Mucosa of gallbladder (tissue), 1 donor: ENCODE measurements at regions not wholly inside any gene's neighbourhood (a gene's known extent, or its start where the extent isn't known, plus 50 kb on each side); places are given as distances from the start of the nearest gene placed in this dataset.

ENCODE experiments used
- DNase-seq: peaks from one replicate; pipeline ENCODE4 v3.0.0-alpha.2; 2020; ENCODE audit warnings: low spot score
- donor health status: DM: no; HTN: no; CAD: no.

DNA sequence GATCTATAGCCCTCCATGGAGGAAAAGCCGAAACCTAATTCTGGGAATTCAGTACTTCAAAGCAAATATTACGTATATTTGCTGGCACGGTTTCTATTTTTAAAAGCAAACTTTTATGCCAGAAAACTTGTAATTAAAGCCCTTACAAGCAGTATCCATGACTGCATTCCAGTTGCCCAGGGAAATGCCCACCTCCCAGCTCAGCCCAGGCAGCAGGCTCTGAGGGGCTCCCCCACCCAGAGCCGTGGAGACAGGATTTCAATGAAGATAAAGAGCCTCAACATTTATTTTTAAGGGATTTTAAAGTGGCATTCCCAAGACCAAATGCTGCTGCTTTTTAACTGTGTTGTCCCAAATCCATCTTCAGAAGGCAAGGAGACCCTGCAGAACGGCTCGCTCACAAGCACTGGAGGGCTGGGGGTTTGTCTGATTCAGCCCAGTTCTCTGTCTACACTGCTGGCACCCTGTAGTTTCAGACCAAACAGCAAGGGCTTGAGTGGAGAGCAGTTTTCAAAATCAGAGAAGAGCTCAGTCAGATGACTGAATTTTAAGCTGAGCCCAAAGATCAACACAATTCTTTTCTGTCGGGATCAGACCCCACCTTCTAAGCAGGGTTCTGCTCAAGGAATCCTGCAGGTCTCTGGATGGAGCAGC, 105.1 kb downstream of the KCNF1 start:
- DNase-seq, result peak; percentile 1

GRCh38 chr2:11017921-11018320, 106.2 kb downstream of the KCNF1 start:
- DNase-seq, result no peak

GRCh38 chr2:11018651-11019185, 107.0 kb downstream of the KCNF1 start:
- peak; percentile 6 for DNase-seq

DNA sequence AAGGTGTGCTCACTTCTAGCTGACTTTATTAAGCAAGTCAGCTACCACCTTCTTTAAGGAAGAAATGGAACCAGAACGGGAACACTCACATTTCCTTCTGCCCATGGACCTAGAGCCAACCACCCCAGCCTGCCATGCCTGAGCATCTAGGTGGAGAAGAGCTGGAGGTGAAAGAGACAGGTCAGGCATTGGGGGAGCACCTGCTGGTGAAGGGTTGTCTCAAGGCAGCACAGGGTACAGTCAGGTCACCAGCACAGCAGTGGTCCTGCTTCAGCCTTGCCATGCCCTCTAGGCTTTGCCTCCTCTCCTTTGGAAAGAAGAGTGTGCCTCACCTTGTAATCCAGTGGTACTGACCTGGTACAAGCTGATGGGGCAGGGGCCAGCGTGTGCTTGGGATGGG, 107.9 kb downstream of the KCNF1 start:
- peak; percentile 6 for DNase-seq

DNA sequence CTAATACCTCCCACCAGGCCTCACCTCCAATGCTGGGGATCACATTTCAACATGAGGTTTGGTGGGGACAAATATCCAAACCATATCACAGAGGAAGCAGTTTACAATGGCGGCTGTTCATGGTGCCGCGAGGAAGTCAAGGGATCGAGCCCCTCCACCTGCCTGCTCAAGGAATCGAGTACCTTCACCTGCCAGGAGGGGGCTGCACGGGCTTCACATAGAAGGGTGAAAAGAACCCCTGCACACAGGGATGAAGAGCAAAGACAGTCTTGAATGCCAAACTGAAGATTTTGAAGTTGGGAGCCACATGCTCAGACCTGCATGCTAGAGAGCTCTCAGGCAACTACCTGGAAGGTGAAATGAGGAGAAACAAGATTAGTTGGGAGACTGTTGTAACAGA, 110.3 kb downstream of the KCNF1 start:
- no peak for DNase-seq

- no peak for DNase-seq
Measured at GRCh38 chr2:11022591-11023273, 111.0 kb downstream of the KCNF1 start.

DNA sequence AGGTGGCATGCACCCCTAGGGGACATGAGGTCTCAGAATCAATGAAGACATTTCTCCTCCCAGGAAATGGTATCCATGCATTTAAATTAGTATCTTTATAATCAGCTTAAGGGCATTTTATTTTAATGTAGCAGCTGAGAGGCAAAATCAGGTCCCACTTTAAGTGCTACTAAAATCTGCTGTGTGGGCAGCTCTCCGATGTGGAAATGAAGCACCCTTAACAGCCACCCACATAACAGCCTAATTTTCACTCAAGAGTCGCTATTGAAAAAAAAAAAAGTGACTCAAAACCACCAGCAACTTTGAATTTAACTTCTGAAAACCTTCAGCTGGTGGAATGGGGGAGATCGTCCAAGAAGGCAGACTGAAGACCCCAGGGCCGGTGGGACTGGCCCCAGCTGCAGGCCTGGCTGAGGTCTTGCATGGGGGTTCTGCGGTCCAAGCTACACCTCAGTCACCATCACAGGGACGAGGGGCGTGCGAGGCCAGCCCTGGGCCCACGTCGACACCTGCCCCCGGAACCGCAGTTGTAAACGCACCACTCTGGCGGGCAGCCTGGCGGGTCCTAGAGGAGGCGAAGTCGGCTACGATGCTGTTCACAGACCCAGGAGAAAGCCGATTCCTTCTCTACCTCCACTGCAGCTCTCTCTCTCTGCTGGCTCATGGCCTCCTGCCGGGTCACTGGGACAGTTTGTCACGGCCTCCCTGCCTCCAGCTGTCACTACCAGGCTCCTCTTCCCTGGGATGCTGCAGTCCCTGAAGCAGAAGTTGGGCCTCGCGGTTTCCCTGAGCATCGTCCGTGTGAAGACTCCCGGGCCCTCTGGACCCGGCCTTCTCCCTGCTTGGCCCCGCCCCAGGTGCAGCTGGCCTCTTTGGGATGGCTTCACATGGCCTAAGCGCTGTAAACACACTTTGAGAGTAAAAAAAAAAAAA, 111.9 kb downstream of the KCNF1 start:
- no peak for DNase-seq

- no peak for DNase-seq
Measured at GRCh38 chr2:11024259-11024645, 112.5 kb downstream of the KCNF1 start.

GRCh38 chr2:11024687-11025086, 113.0 kb downstream of the KCNF1 start:
- DNase-seq, result no peak

GRCh38 chr2:11026286-11026921, 114.7 kb downstream of the KCNF1 start:
- no peak for DNase-seq

DNA sequence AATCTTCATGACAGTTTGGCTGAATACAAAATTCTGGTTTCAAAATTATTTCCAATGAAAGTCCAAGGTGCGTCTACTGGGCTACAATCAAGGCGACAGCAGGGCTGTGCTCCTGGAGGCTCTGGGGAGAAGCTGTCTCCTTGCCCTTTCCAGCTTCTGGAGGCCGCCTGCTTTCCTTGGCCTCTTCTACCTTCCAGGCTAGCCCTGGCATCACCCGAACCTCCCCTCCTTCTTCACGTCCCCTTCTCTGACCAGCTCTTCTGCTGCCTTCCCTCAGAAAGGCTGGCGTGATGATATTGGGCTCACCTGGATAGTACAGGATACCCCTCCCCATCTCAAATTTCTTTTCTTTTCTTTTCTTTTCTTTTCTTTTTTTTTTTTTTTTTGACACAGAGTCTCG, 115.5 kb downstream of the KCNF1 start:
- DNase-seq, result no peak

GRCh38 chr2:11028407-11028916, 116.7 kb downstream of the KCNF1 start:
- no peak for DNase-seq

DNA sequence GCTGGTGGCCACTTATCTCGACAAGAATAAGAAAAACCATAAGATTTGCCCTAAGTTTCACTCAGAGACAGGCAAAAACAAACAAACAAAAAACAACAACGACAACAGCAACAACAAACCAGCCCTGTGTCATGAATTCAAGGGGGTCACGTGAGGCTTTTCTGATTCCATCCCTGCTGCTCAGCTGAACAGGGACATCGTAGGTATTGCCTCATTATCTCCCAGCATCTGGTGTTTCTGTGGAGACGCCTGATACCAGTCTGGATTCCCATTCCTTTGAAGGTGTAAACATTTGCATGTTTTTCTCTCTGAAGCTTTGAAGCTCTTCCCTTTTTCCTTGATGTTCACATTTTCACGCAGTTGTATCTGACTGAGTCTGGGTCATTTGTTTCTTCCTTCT, 117.4 kb downstream of the KCNF1 start:
- no peak for DNase-seq

DNA sequence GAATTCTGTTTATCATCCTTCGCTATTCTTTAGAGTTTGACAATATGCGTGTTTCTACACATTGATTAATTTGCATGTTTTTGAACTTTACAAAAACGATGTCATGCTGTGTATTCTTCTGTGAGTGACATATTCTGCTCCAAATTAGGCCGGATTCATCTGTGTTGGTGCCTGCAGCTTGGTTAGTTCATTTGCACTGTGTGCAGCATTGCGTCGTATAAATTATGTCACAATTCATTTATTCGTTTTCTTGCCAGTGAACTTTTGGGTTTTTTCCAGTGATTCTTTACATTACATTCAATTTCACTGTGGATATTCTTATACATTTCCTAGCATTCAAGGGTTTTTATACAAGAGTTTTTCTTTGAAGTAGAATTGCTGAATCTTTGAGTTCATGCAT, 118.3 kb downstream of the KCNF1 start:
- no peak for DNase-seq

DNA sequence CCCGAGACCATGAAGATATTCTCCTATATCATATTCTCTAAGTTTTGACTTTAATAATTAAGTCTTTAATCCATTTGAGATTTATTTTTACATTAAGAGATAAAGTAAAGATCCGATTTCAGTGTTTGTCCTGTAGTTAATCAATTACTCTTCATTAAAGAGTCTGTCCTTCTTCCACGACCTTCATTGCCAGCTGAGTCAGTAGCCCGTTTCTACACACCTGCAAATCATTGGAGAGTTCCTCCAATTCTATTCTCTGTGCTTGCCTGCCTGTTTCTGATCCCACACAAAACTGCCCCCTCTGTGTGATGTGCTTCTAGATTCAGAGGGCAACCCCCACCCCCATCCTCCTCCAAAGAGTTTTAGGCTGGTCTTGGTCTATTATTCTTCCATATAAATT, 119.2 kb downstream of the KCNF1 start:
- DNase-seq, result no peak

GRCh38 chr2:11031876-11032275, 120.1 kb downstream of the KCNF1 start:
- DNase-seq, result no peak

DNA sequence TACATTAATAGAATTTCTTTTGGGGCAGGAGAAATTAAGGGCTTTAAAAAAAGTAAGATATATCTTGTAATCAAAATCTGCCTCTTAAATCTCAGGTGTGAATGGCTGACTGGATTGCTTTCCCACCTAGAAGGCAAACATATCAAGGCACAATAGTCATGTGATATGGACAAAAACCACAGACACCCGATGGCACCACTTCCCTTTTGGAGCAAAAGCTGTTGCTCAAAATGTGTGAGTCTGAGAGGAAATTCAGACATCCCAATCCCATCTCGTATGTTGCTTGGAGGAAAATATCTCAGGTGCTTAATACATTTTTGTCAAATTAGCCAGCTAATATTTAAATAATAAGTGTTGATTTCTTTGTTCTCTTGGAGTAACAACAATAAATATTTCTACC, 120.7 kb downstream of the KCNF1 start:
- no peak for DNase-seq

GRCh38 chr2:11033114-11033513, 121.4 kb downstream of the KCNF1 start:
- no peak for DNase-seq

DNA sequence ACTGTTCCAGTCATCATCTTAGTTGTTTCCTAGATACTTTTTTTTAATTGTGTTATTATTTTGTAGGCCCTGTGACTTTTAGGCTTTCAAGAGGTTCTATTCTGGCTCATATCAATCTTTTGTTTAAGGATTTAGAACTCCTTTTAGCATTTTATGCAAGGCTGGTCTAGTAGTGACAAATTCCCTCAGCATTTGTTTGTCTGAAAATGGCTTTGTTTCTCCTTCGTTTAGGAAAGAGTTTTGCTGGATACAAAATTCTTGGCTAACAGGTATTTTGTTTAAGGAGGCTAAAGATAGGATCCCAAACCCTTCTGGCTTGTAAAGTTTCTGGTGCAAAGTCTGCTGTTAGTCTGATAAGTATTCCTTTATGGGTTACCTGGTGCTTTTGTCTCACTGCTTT, 116.6 kb upstream of the SLC66A3 start:
- DNase-seq, result no peak

GRCh38 chr2:11040992-11041391, 114.3 kb upstream of the SLC66A3 start:
- DNase-seq, result peak; percentile 8

GRCh38 chr2:11042841-11043240, 112.4 kb upstream of the SLC66A3 start:
- DNase-seq, result no peak

GRCh38 chr2:11043245-11043644, 112.0 kb upstream of the SLC66A3 start:
- no peak for DNase-seq
